RWPE1 (cell line): ENCODE measurements at regions not wholly inside any gene's neighbourhood (a gene's known extent, or its start where the extent isn't known, plus 50 kb on each side); places are given as distances from the start of the nearest gene placed in this dataset.
"Not testable (repeated sequence)": the region's sequence is repeated elsewhere in the genome, so short reads cannot be mapped to it uniquely, and the experiment has no call there.

ENCODE experiments used
- CTCF ChIA-PET: fragments of 350-600 bp; sonication (Branson Sonifier 250); formaldehyde crosslinking; extraction: SDS; loops from one replicate; lab custom pipeline; 2021; lab: Yijun Ruan, JAX
- POLR2A ChIA-PET: fragments of 400-600 bp; formaldehyde crosslinking; extraction: SDS; loops from one replicate; lab custom pipeline; 2020; ENCODE audit warnings: antibody characterized with exemption; ENCODE audit not compliant: low non-redundant PET; lab: Yijun Ruan, JAX
- DNase-seq: peaks from one replicate; pipeline ENCODE4 v3.0.0; 2012; ENCODE audit warnings: low spot score
- H3K27ac ChIP-seq: fragments of 450-650 bp; 2 replicates; pipeline ENCODE4 v1.5.1; 2017
- TF ChIP-seq, protein P1 (sequence below): fragments of 450-650 bp; conservative IDR thresholded peaks from 2 replicates; pipeline ENCODE4 v1.5.1; 2017; ENCODE audit warnings: low read depth, mild to moderate bottlenecking

DNA sequence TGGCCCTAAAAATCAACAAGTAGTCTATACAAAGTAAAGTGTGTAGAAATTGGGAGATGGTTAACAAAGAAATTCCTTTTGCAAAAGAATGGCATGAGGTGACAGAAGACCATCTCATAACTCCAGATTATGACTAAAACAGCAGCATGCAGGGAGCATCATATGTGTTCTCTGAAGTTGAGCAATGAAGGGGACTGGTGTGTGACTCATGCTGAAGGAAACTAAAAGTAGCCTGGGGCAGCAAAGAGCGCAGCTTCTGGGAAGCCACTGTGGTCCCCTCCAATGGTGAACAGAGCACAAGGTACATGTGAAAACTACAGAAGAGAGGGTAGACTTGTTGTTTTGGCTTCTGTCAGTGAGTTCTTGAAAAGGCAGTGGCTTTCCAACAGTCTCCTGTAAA, 133.4 kb downstream of the MACC1 start:
- ChIA-PET CTCF (no interaction called here), POLR2A (no interaction called here)

DNA sequence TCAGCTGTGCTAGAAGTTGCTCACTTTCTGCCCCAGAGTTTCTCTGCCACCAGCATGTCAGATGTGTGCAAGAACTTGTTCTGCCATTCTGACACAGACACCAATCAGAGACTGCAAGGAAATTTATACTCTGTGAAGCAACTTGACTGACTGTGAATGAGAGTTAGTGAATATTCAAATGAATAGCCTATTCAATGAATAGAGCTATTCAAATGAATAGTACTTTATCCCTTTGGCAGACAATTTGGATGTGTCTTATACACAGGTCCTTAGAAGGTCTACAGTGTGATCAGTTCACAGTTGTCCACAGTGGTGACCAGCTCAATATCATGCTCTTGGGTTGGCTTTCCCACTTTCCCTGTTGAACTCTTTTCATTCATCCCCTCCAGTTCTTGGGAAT, 138.1 kb downstream of the MACC1 start:
- DNase-seq: no peak
- no peak overlapping the region for H3K27ac ChIP-seq
- CTCF ChIA-PET: no interaction called here
- POLR2A ChIA-PET: no interaction called here
- TF ChIP-seq, protein P1, sequence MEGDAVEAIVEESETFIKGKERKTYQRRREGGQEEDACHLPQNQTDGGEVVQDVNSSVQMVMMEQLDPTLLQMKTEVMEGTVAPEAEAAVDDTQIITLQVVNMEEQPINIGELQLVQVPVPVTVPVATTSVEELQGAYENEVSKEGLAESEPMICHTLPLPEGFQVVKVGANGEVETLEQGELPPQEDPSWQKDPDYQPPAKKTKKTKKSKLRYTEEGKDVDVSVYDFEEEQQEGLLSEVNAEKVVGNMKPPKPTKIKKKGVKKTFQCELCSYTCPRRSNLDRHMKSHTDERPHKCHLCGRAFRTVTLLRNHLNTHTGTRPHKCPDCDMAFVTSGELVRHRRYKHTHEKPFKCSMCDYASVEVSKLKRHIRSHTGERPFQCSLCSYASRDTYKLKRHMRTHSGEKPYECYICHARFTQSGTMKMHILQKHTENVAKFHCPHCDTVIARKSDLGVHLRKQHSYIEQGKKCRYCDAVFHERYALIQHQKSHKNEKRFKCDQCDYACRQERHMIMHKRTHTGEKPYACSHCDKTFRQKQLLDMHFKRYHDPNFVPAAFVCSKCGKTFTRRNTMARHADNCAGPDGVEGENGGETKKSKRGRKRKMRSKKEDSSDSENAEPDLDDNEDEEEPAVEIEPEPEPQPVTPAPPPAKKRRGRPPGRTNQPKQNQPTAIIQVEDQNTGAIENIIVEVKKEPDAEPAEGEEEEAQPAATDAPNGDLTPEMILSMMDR: no peak

More for the DNA sequence above, 133.4 kb downstream of the MACC1 start:
- peak; percentile 67 for DNase-seq
- no peak overlapping the region for H3K27ac ChIP-seq
- TF ChIP-seq, protein P1: no peak

DNA sequence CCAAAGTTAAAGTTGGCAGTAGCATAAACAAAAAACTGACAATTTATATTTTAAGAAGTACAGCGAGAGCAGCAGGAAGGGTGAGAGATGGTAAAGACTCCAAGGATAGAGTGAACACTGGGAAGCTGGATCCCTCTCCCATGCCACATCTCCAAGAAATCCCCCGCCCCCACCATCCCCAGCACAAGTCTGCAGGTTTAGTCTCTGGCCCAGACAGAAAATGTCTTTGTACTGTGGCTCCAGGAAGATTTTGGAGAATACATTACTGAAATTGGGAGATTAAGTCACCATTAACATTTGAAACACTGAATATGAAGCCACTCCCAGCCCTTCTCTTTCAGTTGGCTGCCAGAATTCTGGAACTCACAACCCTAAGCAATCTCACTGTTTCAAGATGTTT, 140.3 kb downstream of the MACC1 start:
- DNase-seq: no peak
- ChIA-PET CTCF (interaction anchor here (1.1 kb wide), 1 partner anchor 10 kb away, joined by 3 read pairs; no protein-coding TSS in a partner anchor), POLR2A (no interaction called here)
- no peak overlapping the region for H3K27ac ChIP-seq
- TF ChIP-seq, protein P1: no peak

DNA sequence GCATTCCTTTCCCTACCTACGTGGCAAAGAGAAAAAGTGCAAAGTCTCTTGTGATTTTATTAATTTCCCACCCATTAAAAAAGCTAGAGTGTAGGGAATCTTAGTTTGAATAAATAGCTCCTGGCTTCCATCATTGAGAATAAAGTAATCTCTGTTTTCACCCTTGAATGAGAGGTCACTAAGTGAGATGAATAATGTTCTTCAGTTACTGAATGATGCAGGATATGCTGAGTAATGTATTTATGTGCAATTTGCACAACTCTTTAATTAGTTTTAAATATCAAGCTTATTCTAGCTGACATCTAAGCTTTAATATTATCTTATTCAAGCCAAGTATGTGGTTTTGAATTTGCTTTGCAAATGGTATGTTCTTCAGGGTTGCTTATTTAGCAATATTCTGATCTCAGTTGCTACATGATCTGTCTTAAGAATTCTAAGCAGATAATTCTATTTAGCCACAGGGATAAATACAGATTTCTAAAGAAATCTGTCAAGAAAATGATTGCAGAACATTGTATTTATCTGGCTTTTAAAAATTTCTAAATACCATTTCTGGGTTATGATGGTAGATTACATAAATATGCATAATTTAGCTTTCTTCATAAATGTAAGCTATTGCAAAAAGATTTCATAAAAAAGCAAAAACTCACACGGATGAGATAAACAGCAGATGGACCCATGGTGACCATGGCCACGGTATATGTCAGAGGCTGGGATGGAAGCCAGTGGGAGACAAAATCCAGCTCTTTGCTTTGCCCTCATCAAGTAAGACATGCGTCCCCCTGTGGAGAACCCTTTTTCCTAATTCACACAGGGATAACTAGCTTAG, 141.0 kb downstream of the MACC1 start:
- TF ChIP-seq, protein P1: no peak
- ChIA-PET POLR2A (no interaction called here), CTCF (interaction anchor here (1.1 kb wide), 1 partner anchor 9 kb away, joined by 3 read pairs; no protein-coding TSS in a partner anchor)
- H3K27ac ChIP-seq: no peak overlapping the region
- no peak for DNase-seq

DNA sequence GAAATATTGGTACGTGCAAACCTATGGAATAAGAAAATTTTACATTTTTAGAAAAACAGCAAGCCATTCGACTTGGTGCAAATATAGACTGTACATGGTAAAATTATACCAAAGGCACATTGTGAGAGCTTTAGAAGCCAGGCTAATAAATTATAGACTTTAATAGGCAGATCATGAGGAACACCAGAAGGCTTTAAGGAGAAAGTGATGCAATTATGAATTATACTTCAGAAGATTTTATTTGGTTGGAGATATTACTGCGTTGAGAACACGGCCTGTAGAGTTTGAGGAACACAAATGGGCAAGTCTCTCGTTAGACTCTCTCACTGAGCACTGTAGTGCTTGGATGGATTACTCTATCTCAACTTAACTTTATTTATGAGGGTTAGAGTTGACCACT, 141.7 kb downstream of the MACC1 start:
- ChIA-PET POLR2A (no interaction called here), CTCF (no interaction called here)
- TF ChIP-seq, protein P1: no peak
- no peak for DNase-seq
- H3K27ac ChIP-seq: no peak overlapping the region

DNA sequence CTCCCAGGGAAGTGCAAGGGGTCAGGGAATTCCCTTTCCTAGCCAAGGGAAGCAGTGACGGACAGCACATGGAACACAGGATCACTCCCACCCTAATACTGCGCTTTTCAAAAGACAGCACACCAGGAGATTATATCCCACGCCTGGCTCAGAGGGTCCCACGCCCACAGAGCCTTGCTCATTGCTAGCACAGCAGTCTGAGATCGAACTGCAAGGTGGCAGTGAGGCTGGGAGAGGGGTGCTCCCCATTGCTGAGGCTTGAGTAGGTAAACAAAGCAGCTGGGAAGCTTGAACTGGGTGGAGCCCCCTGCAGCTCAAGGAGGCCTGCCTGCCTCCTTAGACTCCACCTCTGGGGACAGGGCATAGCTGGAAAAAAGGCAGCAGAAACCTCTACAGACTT, 149.2 kb downstream of the MACC1 start:
- H3K27ac ChIP-seq, POLR2A ChIA-PET, DNase-seq, CTCF ChIA-PET: not testable (repeated sequence)
